NCI-H2081 (cell line): ENCODE measurements at regions not wholly inside any gene's neighbourhood (a gene's known extent, or its start where the extent isn't known, plus 50 kb on each side); places are given as distances from the start of the nearest gene placed in this dataset.
"Not testable (repeated sequence)": the region's sequence is repeated elsewhere in the genome, so short reads cannot be mapped to it uniquely, and the experiment has no call there.

Experiments used
- DNase-seq, 2 experiments: peaks; one replicate each; lab custom pipeline; 2025; lab: John Stamatoyannopoulos, UW

DNA sequence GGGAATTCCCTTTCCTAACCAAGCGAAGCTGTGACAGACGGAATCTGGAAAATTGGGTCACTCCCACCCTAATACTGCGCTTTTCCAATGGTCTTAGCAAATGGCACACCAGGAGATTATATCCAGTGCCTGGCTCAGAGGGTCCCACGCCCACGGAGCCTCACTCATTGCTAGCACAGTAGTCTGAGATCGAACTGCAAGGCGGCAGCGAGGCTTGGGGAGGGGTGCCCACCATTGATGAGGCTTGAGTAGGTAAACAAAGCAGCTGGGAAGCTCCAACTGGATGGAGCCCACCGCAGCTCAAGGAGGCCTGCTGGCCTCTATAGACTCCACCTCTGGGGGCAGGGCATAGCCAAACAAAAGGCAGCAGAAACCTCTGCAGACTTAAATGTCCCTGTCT is 523.9 kb downstream of the KCNH5 start:
- DNase-seq, result not testable (repeated sequence)

DNA sequence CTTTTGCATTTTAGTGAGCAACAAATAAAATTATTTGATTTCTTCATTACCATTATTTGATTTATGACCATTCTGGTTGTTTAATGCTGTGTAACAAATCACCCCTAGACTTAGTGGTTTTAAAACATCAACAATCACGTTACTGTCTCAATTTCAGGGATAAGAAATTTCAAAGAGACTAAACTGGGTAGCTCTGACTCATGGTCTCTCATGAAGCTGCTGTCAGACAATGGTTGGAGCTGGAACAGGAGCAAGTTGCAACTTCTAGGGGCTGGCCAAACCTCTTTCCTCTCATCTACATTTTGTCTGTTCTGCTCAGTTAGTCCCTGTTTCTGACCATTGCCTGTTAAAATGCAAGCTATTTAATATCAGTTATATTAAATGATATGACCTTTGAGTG is 517.0 kb downstream of the KCNH5 start:
- no peak for DNase-seq

DNA sequence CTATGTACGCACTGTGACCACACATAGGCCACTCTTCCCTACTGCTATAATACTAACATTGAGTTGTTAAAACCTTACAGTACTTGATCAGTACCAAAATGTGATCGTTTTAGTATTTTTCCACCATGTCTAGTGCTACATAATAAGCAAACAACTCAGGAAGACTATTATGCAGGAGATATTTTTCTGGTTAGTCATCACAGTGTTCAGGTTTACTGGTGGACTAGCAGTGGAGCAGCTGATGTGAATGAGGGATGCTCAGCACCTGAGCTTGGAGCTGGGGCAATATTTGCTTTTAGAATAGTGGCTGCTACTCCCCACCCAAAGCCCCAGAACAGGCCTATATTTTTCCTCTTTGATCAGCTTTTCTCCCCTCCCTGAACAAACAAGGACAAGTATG is 513.1 kb downstream of the KCNH5 start:
- DNase-seq, result no peak

DNA sequence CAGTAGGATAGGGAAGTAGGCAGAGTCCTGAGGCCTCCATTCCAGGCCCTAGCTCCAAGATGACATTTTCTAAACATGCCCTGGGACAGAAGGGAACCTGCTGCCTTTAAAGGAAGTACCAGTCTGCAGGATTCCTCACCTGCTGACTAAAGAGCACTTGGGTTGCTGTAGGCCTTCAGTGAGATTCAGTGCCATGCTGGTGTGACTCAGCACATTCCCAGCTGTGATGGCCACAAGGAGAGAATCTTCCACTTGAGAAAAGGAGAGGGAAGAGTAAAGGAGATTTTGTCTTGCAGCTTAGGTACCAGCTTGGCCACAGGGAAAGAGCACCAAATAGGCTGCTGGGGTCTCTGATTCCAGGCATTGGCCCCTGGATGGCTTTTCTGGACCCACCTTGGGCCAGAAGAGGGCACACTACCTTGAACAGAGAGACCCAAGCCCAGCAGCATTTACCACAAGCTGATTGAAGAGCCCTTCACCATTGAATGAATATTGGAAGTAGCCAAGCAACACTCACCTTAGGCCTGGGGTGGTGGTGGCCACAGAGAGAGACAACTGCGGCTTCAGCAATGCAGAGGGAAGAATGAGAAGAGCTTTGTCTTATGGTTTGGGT is 498.3 kb downstream of the KCNH5 start:
- DNase-seq, result no peak

DNA sequence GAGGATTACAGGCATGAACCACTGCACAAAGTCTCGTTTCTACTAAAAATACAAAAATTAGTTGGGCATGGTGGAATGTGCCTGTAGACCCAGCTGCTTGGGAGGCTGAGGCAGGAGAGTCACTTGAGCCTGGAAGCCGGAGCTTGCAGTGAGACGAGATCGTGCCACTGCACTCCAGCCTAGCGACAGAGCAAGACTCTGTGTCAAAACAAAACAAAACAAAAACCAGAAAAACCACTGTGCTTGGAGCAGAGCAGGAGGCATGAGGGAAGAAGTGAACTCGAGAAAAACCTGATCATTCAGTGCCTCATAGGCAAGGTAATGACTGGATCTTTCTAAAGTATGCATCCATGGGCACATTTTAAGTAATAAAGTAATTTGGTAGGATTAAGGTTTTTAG is 487.8 kb downstream of the KCNH5 start:
- DNase-seq, result no peak

DNA sequence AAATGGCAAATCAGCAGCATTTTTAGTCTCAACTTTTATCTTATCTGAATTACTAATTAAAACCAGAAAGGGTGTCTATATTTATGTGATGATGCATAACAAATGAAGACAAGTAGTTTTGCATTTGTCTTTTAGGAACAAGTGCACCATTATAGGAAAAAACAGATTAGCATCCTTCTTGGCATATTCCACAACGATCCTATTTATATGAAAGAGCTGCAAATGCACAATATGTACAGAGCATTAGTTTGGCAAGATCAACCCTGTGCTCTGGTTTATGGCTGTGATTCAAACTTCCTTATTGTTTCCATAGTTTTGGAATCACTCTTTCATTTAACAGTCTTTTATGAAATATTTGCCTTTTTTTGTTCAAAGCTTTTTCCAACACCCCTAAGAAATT is 486.8 kb downstream of the KCNH5 start:
- DNase-seq, result no peak

DNA sequence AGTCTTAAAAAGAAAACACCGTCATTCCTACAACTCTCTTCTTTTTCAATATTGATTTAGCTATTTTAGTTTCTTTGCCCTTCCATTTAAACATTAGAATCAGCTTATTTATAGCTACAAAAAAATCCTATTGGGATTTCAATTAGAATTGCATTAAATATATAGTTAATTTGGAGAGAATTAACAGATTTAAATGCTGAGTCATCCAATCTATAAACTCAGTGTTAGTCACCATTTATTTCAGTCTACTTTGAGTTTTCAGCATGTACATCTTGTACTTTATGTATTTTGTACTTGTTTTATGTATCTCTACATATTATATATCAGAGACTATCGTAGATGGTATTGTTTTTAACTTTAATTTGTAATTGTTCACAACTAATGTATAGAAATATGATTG is 460.0 kb downstream of the KCNH5 start:
- no peak for DNase-seq

DNA sequence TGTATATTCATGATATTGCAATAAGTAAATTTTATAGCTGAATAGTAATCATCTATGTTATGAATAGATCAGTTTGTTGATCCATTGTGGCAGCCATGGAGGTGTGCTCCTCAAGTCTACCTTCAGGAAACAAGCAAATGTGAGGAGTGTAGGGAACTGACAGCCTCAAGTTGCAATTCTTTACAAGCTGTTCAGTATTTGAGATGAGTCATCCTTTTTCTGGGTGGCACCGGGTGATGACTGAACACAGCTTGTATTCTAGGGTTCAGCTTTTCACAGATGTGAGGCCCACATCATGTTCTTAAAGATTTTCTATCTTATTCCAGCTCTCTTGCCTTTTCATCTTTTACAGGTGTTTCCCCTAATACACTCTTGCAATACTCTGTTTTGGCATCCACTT is 452.4 kb downstream of the KCNH5 start:
- DNase-seq, result no peak

DNA sequence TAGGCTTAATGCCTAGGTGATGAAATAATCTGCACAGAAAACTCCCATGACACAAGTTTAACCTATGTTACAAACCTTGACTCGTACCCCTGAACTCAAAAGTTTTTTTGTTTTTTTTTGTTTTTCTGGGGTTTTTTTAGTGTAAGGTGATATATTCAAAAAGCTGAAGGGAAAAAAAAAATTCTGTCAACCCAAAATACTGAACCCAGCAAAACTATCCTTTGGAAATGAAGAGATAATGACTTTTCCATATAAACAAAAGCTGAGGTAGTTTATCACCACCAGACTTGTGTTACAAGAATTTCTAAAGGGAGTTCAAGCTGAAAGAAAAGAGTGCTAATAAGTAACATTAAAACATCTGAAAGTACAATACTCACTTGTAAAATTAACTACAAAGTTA is 448.1 kb downstream of the KCNH5 start:
- no peak for DNase-seq

DNA sequence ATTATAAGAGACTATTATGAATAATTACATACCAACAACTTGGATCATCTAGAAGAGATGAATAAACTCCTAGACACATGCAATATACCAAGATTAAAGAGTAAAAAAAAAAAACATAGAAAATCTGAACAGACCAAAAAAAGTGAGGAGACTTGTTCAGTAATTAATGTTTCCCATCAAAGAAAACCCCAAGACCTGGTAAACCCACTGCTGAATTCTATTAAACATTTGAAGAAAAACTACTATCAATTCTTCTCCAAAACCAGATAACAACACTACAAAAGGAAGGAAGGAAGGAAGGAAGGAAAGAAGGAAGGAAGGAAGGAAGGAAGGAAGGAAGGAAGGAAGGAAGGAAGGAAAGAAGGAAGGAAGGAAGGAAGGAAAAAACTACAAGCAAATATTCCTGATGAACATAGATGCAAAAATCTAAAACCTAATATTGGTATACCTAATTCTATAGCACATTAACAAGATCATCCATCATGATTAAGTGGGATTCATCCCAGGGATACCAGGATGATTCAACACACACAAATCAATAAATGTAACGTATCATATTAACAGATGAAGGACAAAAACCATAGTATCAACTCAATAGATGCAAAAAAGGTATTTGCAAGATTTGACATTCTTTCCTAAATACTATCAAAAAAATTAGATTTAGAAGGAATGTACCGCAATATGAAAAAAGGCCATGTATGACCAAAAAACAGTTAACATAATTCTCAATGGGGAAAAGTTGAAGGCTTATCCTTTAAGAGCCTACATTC is 445.5 kb downstream of the KCNH5 start:
- no peak for DNase-seq

DNA sequence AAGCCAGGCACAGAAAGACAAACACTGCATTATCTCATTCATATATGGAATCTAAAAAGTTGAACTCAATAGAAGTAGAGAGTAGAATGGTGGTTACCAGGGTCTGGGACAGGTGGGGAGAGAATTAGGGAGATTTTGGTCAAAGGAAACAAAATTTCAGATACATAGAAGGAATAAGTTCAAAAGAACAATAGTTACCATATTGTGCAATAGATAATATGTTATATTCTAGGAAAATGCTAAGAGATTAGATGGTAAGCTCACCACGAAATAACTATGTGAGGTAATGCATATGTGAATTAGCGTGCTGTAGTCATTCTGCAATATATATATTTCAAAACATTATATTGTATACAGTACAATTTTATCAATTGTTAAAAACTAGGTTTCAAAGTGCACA is 442.5 kb downstream of the KCNH5 start:
- DNase-seq, result no peak

DNA sequence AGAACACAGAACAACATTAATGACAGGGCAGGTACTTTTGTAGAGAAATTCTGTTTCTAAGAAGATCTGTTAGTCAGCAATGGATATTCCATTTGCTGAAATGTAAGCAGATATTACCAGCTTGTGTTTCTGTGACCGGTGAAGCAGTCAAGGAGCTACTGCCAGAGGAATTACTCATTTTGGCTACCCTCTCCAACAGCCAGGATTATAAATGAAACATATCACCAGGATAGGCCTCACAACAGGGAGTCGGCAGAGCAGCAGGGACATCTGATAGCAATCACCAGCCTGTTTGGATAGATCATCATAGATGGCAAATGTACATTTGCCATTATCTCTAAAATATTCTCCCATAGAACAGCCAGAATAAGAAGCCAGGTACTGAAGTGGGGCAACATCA is 440.7 kb downstream of the KCNH5 start:
- DNase-seq, result no peak

DNA sequence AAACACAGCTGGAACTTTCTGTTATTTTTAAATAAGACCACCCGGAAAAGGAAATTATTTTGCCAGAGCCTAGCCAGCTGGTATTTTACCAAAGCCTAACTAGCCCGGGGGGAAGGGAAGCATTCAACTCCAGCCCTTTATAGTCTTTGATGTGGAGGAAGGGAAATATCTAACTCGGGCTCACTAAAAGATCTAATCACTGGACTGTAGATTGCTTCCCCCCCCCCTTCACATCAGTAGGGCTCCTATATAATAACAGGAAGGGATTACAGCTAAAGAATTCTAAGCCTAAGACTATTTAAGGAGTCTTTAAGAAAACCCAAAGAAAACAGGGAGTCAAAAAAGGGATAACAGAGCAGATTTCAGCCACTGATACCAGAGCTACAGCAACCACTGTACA is 431.1 kb downstream of the KCNH5 start:
- DNase-seq, result no peak

DNA sequence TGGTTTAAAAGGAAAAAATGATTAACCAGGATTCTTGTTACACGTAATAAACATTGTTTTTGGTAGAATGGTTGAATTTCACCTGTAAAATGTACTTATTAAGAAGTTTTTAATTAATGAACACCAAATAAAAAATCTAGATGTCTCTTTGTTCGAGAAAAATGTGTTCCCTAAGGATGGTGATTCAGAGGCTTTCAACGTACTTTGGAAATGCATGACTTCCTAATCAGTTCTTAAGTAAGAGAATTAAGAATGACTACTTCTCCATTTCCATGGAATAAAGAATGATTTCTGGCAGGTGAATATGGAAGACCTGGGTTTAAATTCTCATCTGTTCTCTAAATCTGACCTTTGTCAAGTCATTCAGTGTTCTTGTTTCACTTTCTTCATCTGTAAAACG is 428.6 kb downstream of the KCNH5 start:
- DNase-seq, result no peak

DNA sequence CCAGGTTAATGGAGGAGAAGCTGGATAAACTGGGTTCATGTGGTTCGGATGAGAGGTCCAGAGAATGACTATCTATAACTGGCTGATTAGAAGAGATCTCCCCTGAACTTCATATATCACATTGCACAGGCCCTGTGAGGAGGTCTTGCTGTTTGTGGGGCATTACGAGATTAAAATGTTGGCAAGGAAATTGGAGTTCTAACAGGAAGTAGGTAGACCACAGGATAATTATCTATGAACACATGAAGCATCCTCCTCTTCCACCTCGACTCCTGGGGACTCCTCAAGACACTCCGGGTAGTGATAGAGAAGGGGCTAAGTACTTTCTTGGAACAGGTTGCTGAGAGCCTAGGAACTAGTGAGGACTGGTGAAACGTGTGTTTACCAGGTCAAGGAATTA is 418.8 kb downstream of the KCNH5 start:
- DNase-seq, result no peak

DNA sequence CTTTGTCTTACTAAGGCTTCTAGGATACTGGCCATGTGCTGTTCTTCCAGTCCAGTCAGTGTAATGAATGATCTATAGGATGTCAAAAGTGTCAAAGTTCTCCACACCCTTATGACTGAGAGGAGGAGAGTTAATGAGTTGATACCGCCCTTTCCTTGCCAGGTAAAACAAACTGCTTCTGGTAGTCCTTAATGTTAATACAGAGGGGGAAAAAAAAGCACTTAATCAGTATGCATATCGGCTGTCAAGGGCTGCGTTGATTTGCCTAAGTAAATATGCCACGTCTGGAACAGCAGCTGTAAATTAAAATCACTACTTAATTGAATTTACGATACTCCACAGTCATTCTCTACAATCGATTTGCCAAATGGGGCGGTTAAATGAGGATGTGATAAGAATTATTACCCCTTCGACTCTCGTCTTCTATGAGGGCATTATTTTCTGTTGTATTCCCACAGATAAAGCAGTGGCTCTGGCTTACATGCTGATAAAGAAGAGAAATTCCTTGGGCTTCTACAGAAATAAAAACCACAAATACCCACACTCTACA is 416.0 kb downstream of the KCNH5 start:
- DNase-seq, result no peak

DNA sequence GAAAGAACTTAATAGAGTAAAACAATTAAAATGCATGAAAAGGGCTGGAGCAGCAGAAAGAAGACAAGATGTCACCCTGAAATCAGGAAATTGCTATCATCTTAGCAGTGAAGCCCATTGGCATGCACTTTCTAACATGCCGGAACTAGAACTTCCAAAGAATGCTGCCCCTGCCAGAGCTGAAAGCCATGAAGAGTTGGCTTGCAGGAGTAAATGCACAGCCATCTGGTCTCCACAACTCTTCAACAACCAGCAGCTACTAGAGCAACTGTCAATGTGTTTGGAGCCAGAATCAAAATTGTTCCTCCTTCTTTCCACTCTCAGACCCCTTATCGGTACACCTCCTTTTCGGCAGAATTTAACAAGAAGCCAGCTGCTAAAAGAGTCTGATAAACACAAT is 414.1 kb downstream of the KCNH5 start:
- DNase-seq, result no peak

DNA sequence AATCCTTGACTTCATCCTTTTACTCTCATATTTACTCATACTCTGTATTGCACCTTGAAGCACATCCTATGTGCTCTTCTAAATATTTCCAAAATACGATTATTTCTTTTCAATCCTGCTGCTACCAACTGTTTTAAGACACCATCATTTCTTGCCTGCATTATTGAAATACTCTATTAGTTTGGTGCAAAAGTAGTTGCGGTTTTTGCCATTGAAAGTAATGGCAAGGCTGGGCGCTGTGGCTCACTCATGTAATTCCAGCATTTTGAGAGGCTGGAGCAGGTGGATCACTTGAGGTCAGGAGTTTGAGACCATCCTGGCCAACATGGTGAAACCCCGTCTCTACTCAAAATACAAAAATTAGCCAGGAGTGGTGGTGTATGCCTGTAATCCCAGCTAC is 412.5 kb downstream of the KCNH5 start:
- DNase-seq, result no peak

DNA sequence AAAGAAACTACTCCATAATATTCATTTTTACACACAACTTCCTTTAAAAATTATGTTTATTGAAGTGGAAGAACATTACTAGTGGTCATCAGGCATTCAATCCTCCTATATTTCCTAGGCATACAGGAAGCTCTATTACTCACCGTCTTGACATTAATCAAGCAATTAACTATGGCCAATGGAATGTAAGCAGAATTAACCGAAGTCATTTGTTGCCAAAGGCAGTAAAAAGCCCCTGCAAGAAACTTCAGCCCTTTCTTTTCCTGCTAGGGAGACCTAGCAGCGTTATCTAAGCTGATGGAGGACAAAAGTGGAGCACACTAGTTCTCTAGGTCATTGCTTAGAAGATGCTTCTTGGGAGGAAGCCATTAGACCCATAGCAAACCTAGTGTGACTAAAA is 399.6 kb downstream of the KCNH5 start:
- no peak for DNase-seq
